ENCODE measurements at regions not wholly inside any gene's neighbourhood (a gene's known extent, or its start where the extent isn't known, plus 50 kb on each side); places are given as distances from the start of the nearest gene placed in this dataset.
"Not testable (repeated sequence)": the region's sequence is repeated elsewhere in the genome, so short reads cannot be mapped to it uniquely, and the experiment has no call there.

GRCh38 chr7:148505645-148506375 lies 84.8 kb upstream of the C7orf33 start:
- intact Hi-C loops (cut with DNase I) = loop anchor here (10.0 kb wide), 1 partner anchor 459 kb away; no protein-coding TSS in a partner anchor
- DNase-seq (ENCODE audit: low spot score) (no peak), ATAC-seq (no peak)

- intact Hi-C loops (cut with DNase I) = loop anchor here (10.0 kb wide), 1 partner anchor 458 kb away; no protein-coding TSS in a partner anchor
- not testable (repeated sequence) for ATAC-seq
Measured at GRCh38 chr7:148507064-148507573, 83.4 kb upstream of the C7orf33 start.

GRCh38 chr7:148507787-148508186 lies 82.8 kb upstream of the C7orf33 start:
- DNase-seq (ENCODE audit: low spot score) (no peak), ATAC-seq (no peak)

More at GRCh38 chr7:148507064-148507573, 83.4 kb upstream of the C7orf33 start:
- not testable (repeated sequence) for DNase-seq (ENCODE audit: low spot score)

GRCh38 chr7:148514236-148514635 lies 76.3 kb upstream of the C7orf33 start:
- intact Hi-C loops (cut with DNase I) = no loop called here
- no peak for ATAC-seq
- DNase-seq (ENCODE audit: low spot score) = no peak

More at GRCh38 chr7:148507787-148508186, 82.8 kb upstream of the C7orf33 start:
- intact Hi-C loops (cut with DNase I) = loop anchor here (10.0 kb wide), 1 partner anchor 457 kb away; no protein-coding TSS in a partner anchor

GRCh38 chr7:148515237-148515636 lies 75.3 kb upstream of the C7orf33 start:
- no peak for ATAC-seq
- intact Hi-C loops (cut with DNase I) = no loop called here
- DNase-seq (ENCODE audit: low spot score) = no peak

- intact Hi-C loops (cut with DNase I) = no loop called here
- DNase-seq (ENCODE audit: low spot score) (no peak), ATAC-seq (no peak)
Measured at GRCh38 chr7:148515728-148516695, 74.6 kb upstream of the C7orf33 start.

GRCh38 chr7:148519386-148519785 lies 71.2 kb upstream of the C7orf33 start:
- ATAC-seq; DNase-seq (ENCODE audit: low spot score); intact Hi-C loops (cut with DNase I): not testable (repeated sequence)

- no peak for ATAC-seq
Measured at GRCh38 chr7:148521271-148521670, 69.3 kb upstream of the C7orf33 start.

GRCh38 chr7:148523550-148523949 lies 67.0 kb upstream of the C7orf33 start:
- ATAC-seq = no peak
- intact Hi-C loops (cut with DNase I) = no loop called here
- no peak for DNase-seq (ENCODE audit: low spot score)

More at GRCh38 chr7:148521271-148521670, 69.3 kb upstream of the C7orf33 start:
- DNase-seq (ENCODE audit: low spot score) = no peak
- intact Hi-C loops (cut with DNase I) = no loop called here

GRCh38 chr7:148524479-148525224 lies 65.9 kb upstream of the C7orf33 start:
- DNase-seq (ENCODE audit: low spot score) = no peak
- intact Hi-C loops (cut with DNase I) = no loop called here
- ATAC-seq = no peak

GRCh38 chr7:148527717-148528168 lies 62.8 kb upstream of the C7orf33 start:
- ATAC-seq (no peak), DNase-seq (ENCODE audit: low spot score) (peak; percentile 79)
- intact Hi-C loops (cut with DNase I) = no loop called here

- ATAC-seq (no peak), DNase-seq (ENCODE audit: low spot score) (no peak)
- intact Hi-C loops (cut with DNase I) = no loop called here
Measured at GRCh38 chr7:148535217-148535616, 55.3 kb upstream of the C7orf33 start.

- ATAC-seq (no peak), DNase-seq (ENCODE audit: low spot score) (no peak)
- intact Hi-C loops (cut with DNase I) = no loop called here
Measured at GRCh38 chr7:148537435-148537834, 53.1 kb upstream of the C7orf33 start.

GRCh38 chr7:148540041-148540738 lies 50.4 kb upstream of the C7orf33 start:
- intact Hi-C loops (cut with DNase I) = no loop called here
- ATAC-seq = peak; percentile 79
- no peak for DNase-seq (ENCODE audit: low spot score)

Measured in sciatic nerve (tissue), 2 donors.